ENCODE measurements at regions not wholly inside any gene's neighbourhood (a gene's known extent, or its start where the extent isn't known, plus 50 kb on each side); places are given as distances from the start of the nearest gene placed in this dataset.
A peak's percentile ranks its signal among the peaks of the same experiment; 100 is the strongest.

GRCh38 chr3:107911337-107912000 is 179.4 kb downstream of the CD47 start:
- TF ChIP-seq CTCF (IDR thresholded peaks at IDR 0.05) (peak; percentile 14; the same call in 1 of the 2 replicates), POLR2AphosphoS5 (IDR thresholded peaks at IDR 0.05; ENCODE audit: low read depth, low read length) (no peak), SIN3A (IDR thresholded peaks at IDR 0.05; ENCODE audit: borderline replicate concordance, insufficient read depth, low read depth, low read length) (no peak)

All from Panc1 (cell line).